HG03066 (cell line): ENCODE measurements at regions not wholly inside any gene's neighbourhood (a gene's known extent, or its start where the extent isn't known, plus 50 kb on each side); places are given as distances from the start of the nearest gene placed in this dataset.

Experiments used
- ATAC-seq: cut with Tn5 transposase; IDR thresholded peaks from one replicate; pipeline ENCODE4 v1.9.1; 2021; ENCODE audit warnings: low read depth; ENCODE audit not compliant: unreplicated experiment

DNA sequence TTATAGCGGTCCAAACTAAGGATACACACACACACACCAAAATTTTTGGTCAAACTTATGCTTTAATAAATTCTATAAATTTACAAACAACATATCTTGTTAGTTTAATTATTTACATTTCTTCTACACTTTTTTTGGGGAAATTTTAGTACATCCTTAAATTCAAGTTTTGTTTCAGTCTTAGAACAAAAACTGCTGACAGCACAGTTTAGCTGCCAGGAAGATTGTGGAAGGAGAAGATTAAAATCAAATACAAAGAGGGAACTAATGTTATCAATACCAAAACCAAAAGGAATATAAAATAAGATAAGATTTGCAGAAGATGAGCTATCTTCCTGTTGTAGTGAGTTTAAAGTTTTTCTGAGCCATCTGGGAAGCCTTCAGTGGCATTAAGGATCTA, 368.8 kb downstream of the AASDHPPT start:
- no peak for ATAC-seq

DNA sequence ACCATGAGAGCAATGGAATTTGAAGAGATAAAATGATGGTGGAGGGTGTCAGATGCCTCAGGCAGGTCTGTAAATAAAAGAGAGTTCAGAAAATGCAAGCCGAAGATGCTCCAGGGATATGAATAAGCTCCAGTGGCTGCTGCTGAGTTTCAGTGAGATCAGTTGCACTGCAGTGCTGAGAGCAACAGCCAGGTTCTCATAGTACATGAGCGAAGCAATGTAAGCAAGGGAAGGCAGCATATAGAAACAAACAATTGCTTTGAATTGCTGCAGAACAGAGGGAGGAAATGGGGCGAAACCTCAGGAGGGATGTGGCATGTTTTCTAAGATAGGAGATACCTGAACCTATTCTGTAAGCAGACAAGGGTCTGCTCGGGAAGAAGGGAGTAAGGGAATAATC, 369.5 kb downstream of the AASDHPPT start:
- ATAC-seq: no peak

DNA sequence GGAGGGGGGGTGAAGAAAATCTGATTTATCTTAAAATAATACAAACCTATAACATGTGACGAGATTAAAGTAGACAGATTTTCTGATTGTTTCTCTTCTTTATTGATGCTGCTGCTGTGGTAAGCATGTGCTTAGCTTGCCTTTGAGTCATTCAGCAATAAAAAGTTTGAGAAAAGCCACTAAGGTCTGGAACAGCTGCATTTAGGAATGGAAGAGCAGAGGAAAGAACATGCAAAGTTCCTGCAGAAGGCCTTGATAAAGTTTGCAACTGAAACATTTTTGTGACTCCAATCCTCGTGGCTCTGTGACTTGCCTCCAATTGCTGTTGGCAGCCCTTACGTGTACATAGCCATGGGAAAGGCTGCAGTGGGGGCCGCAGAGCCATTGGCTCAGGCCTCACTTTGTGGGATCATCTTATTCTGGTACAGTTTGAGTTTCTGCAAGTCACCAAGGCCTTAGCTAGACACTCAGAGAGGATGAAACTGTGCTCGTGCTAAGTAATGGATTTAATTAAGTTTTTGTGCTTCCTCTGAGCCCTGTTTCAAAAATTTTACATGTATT, 370.2 kb downstream of the AASDHPPT start:
- no peak for ATAC-seq

DNA sequence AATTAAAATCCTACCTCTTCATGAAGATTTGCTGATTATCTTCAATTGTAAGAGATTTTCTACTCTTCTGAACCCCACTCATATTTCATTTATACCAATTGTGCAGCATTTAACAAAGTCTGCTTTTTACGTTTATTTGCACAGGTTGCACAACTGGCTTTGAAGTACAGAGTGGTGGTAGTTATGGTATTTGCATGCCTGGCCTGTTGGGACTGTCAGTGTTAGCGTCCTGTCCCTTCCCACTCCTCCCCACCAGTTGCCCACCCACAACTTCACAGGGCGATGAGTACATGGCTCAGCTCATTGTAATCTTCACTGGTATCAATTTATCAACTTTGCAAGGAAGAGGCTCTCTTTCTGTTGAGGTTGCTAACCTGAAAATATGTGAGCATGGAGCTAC, 372.3 kb downstream of the AASDHPPT start:
- no peak for ATAC-seq

DNA sequence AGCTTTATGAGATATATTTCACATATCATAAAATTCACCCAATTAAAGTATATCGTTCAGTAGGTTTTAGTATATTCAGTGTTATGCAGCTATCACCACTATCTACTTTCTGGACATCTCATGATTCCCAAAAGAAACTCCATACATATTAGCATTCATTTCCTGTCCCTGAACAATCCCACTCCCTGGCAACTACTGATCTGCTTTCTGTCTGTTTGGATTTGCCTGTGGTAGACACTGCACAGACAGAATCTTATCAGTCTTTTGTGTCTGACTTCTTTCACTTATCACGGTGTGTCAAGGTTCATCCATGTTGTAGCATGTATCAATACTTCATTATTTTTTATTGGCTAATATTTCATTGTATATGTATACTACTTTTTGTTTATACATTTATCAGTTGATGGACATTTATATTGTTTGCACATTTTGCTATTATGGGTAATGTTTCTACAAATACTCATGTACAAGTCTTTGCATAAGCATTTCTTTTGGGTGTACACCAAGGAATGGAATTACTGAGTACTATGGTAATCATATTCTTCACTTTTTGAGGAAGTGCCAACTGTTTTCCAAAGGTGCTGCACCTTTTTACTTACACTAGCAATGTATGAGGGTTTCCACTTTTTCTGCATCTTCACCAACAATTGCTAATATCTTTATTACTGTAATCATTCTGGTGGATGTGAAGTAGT, 373.9 kb downstream of the AASDHPPT start:
- no peak for ATAC-seq

DNA sequence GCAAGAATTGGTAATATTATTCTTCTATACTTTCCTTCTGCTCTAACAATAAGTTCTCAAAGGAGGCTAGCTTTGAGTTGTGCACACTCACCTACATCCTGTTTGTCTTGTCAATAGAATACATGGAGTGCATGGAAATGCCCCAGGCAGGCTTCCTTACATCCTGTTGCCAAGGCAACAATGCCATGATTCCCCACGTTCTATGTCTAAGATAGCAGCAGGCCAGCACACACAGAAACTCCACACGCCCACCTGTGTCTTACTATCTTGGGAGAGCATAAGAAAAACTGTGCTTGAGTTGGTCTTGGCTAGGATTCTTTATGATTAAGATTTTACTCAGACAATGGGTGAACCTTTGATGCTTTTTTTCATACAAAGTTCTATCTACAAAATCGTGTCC, 379.2 kb downstream of the AASDHPPT start:
- ATAC-seq: no peak

DNA sequence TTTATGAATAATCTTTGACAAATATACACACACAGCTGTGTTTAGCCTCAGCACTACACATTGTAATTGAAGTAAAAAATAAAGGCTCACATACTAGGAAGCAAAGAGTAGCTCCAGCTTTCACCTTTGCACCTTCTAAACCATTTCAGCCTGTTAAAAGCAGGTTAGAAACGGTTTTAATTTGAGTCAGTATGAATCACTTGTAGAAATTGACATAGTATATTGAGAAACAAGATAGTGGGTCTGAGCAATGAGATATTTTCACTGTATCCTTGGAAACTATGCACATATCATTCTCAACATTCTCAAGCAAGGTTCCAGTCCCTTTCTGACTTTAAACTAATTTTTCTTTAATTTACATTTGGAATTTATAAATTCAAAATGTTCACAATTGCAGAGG, 380.3 kb downstream of the AASDHPPT start:
- no peak for ATAC-seq

DNA sequence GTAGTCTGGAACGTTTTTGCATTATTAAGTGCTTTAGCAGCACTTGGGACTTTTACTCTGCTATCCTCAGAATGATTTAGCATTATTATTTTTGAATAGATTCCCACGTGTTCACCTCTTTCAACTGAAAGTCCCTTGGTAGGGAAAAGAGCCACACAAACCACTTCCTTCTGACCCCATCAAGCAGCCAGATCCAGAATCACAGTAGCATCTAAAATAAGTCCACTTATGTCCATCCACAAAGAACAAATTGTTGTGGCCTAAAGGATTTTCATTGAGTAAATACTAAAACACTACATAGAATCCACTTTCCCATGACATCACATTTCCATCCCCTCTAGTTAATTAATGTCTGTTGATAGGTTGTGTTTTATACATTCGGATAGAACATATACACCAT, 381.7 kb downstream of the AASDHPPT start:
- ATAC-seq: no peak

DNA sequence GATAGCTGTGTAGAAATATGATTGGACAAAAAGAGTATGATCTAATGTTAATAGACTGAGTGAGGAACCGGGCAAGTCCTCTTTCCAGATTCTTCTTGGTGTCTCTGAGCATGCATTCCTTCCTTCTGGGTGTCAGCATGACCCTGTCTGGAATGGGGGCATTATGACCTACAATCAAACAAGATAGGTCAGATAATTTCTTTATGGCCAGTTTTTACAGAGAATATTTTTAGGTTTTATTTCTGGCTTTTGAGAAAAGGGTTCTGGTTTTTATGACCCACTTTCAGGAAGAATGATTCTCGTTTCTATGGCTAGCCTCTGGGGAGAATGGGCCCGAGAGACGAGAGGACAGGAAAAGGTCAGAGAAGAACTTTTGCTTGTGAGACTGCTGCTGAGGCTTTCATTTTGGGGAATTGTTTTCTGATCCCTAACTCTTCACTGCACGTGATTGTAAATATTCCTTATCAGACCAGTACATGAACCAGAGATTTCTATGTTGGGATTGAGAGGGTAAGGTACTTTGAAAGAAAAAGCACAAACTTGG, 383.8 kb downstream of the AASDHPPT start:
- no peak for ATAC-seq

DNA sequence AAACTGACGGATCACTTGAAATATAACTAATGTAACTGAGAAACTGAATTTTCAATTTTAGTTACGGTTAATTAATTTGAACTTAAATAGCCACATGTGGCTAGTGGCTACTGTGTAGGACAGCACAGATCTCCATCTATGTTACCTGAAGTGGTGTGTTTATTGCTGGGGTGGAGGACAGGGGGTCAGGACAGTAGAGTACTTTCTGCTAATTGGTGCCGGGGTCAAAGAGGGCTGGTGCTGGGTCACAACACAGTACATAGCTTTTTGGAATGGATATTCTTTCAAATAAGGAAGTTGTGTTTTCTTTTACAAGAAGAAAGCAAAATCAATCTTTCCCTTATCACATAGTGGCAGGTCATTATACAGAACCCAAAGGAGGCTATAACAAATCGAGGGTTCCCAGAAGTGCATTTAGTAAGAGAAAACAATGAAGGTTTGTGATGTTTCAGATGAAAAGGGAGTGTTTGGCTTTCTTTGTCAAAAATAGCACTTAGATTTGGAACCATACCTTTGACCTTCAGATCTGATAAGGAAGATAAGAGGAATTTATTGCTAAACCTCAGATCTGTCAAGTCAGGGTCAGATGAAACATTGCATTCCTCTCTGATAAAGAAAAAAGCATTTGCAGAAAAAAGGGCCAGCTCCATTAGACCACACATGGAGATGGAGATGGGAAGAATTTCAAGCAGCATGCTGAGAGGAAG, 384.5 kb downstream of the AASDHPPT start:
- no peak for ATAC-seq

DNA sequence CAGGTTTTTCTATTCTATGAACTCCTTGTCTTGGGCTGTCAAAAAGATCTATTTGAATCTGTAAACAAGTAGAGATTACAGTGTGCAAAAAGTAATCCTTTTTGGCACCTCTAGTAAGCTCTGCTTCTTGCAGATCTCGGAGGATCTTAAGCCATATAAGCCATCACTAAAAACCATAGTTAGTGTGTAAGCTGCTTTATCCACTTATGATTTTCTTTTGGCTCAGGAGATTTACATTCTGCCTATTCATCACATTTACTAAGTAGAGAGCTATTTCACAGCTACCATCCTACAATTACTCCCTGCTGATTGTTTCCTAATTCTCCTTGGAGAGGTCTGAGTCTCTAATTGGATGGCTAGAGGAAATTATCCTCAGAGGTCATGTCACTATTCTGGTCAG, 385.7 kb downstream of the AASDHPPT start:
- ATAC-seq: no peak

DNA sequence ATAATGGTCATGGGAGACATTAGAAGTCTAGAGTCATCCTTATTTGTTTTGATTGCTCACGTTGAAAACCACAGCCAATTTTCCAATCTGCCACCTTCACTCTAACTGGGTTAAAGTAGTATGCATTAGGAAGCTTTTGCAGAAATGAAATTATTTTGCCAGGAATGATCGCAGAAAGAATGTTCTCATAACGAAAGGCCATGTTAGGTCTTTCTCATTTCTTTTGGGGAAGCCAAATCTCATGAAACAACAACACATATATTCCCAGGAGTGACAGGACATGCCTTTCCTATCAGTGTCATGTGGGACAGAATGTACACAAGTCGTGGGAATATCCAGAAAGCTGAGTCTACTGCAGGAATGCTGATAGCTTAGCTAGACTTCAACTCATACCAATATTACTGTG, 386.3 kb downstream of the AASDHPPT start:
- ATAC-seq: no peak

DNA sequence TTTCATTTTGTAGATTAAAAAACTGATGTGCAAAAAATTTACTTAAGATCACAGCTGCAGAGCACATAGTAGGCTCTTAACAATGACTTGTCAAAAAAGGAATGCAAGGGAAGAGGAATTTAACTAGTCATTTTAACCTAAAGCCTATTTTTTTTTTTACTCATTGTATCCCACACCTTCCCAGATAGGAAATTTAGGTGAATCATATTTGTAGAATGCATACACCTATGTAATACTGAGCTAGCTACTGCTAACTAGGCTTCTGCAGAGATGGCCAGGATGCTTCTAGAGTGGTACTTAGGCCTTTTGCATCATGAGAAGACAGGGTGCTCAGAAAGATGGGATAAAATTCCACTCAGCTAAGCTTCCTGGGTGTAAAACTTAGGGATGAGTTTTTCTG, 387.3 kb downstream of the AASDHPPT start:
- ATAC-seq: no peak

DNA sequence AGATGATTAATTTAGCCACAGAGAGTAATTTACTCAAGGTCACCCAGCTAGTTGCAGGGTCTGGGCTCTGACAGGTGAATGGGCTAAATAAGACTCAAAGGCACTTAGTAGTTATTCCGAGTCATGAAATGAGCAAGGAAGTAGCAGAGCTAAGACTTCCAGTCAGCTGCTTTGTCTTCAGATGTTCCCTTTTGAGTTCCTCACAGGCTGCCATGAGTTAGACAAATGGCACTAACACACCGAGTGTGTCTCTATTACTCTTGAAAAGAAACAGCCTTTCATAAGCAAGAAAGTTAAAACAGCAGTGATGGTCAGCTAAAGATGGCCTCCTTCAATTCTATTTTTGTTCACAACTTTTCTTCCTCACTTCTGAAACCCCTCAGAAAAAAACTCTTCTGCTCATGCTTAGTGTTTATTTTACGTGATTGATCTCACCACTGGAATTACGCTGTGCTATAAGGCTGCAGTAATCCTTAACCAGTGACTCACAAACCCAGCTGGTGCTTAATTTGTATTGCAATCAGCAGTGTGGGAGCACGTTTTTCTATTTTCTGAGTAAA, 389.1 kb downstream of the AASDHPPT start:
- no peak for ATAC-seq

DNA sequence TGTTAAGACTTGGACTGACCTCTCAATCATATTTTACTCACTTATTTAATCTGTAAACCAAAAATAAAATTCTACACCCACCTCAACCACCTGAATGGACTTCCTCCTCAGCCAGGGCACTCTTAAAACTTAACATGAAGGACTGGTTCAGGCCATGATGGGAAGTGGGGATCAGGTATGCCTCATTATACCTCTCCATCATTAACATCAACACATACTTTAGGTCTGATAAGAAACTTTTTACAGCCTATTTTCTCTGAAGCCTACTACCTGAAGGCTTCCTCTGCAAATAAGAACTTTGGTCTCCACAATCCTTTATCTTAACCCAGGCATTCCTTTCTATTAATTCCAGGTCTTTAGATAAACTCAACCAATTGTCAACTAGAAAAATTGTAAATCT, 390.0 kb downstream of the AASDHPPT start:
- ATAC-seq: no peak

DNA sequence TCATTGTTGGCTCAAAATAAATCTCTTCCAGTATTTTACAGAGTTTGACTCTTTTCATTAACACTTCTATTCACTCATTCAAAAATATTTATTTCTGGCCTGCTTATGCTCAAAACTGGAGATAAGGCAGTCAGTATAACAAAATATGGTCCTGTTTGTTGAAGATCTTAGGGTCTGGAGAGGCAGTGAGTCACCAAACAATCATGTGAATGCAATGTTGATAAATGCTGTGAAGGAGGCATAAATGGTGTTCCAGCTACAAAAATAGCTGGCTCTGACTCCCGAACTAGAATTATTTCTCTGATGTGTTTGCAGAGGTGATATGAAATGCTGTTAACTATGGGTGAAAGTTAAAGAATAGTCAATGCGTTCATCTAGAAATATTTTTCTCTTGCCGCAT, 390.6 kb downstream of the AASDHPPT start:
- no peak for ATAC-seq

DNA sequence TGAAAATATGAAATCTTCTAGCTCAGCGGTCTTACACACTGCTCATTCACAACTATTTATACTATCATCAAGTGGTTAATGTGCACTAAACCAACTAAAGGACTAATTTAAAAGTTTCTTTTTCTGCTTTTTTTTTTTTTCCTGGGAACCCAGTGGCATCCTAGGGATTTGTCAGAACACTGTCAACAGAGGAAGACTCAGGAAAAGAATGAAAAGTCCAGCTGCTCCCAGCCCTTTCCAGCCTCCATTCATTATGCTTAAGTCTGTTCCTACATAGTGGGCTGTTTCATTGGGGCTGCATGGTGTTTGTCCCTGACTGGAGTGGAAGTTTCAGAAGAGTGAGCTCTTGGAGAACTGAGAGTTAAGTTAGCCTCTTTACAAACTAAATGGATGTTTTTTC, 391.1 kb downstream of the AASDHPPT start:
- no peak for ATAC-seq

DNA sequence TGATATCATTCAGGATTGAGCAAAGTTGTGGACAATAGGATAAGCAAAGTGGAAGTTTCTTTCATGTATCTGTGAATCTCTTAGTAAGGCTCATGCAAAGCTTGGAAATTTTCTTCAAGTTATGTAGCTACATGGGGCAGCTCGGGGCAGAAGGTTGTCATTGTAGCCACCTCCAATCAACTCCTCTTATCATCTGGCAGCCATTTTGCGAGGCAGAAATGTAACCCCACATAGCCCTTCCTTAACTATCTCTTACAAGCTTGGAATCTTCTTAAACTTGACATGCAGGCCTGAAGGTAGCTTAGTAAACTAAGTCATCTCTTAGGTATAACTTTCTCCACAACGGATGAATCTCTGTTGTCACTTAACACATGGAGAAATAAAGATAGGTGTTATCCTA, 392.8 kb downstream of the AASDHPPT start:
- no peak for ATAC-seq

DNA sequence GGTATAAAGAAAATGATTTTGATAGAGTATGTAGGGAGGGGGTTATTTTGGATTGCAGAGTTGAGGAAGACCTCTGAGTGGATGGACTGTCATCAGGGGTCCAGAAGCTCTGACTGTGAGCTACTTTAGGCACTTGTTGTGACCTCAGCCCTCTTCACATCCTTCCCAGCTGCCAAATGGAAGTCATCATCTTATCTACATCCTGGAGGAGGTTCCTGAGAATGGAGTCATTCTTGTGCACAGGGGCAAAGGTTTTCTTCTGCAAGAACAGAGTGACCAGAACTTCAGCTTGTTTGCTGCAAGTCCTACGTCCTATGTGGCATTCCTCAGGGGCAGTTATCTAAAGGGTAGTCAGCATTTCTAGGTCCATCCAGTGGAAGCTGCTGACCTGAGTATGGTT, 393.8 kb downstream of the AASDHPPT start:
- no peak for ATAC-seq

DNA sequence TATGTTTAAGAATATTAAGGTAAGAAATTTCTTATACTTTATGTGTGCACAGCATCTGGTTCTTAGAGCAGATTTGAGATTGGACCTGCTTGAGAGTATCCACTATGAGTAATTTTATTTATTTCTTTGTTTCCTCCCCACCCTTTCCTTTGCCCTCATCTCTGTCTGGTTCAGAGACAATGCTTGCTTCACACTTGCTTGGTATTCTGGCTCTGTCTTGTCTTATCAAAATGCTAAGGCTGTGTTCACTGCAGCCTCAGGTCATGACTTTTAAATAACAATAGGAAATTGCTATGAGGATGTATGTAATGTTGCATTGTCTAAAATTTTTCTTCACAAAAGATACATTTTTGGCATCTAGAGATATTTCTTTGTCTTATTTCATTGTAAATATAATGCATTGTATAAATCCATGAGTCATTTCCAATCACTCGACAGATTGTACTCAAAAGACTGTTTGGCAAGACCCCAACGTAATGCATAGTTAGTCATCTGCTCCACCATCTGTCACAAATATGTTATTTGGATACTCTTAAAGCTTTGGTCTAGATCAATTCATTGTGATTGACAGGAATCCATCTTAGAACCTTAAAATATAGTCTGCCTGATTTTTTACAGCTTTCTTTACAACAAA, 395.7 kb downstream of the AASDHPPT start:
- no peak for ATAC-seq

DNA sequence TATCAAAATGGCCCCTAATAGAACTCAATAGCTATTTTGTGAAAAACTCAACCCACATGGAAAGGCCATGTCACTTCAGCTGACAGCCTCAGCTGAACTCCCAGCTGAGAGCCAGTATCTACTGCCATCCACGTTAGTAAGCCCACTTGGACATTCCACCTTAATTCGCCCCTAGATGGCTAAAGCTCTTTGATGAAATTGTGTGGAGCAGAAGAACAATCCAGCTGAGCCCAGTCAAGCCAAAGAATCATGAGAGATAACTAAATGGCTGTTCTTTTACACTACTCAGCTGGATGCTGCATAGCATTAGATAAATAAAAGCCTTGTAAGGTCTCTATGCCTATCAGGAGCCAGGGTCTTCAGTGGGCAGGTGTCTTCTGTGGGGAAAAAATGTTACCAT, 396.8 kb downstream of the AASDHPPT start:
- no peak for ATAC-seq
